Gastroesophageal sphincter (tissue), 3 donors: ENCODE measurements at regions not wholly inside any gene's neighbourhood (a gene's known extent, or its start where the extent isn't known, plus 50 kb on each side); places are given as distances from the start of the nearest gene placed in this dataset.
"Not testable (repeated sequence)": the region's sequence is repeated elsewhere in the genome, so short reads cannot be mapped to it uniquely, and the experiment has no call there.

Experiments
- CTCF ChIP-seq, 4 experiments: fragments of 200-600 bp in 2 of 4; fragments of 450-650 bp in 2 of 4; sonication (generic) in 1 of 4; IDR thresholded peaks; one replicate each; pipeline ENCODE4 v1.5.1; 2017 to 2019; ENCODE audit warnings: antibody characterized with exemption in 4 of 4, mild to moderate bottlenecking in 2 of 4, moderate library complexity in 2 of 4
- EP300 ChIP-seq: sonication (generic); formaldehyde crosslinking; IDR thresholded peaks from one replicate; pipeline ENCODE4 v1.6.1; 2017; ENCODE audit warnings: antibody characterized with exemption, mild to moderate bottlenecking
- POLR2A ChIP-seq, 2 donors: fragments of 450-650 bp; IDR thresholded peaks; one replicate each; pipeline ENCODE4 v1.6.1; 2017; ENCODE audit warnings: antibody characterized with exemption in 2 of 2, mild to moderate bottlenecking in 2 of 2, moderate library complexity in 1 of 2
- POLR2AphosphoS5 ChIP-seq: sonication (generic); formaldehyde crosslinking; IDR thresholded peaks from one replicate; pipeline ENCODE4 v1.6.1; 2017; ENCODE audit warnings: antibody characterized with exemption

GRCh38 chr11:67850747-67851146, 153.2 kb downstream of the UNC93B1 start:
- TF ChIP-seq POLR2A (IDR thresholded peaks at IDR 0.05); CTCF (IDR thresholded peaks at IDR 0.05); POLR2AphosphoS5; EP300: not testable (repeated sequence)
